ENCODE measurements at regions not wholly inside any gene's neighbourhood (a gene's known extent, or its start where the extent isn't known, plus 50 kb on each side); places are given as distances from the start of the nearest gene placed in this dataset.

GRCh38 chr16:8519179-8519578 is 71.1 kb downstream of the TMEM114 start:
- DNase-seq, result no peak

DNA sequence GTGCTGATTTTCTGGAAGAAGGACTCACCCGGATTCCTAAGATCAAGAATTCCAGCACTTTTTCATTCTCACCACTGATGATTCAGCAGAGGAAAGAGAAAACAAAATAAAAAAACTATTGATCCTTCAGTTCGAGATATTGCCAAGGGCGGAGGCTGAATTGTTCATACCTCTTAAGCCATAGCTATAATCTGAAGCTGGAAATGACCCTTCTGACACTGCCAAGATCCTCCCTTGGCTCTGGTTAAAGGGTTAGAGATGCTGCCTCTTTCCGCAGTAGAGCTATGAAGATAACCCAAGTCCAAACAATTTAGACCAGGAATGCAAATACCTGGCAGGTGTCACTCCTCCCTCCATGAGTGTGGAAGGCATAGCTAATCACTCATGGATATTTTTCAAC is 73.0 kb downstream of the TMEM114 start:
- no peak for DNase-seq

- no peak for DNase-seq
Measured at GRCh38 chr16:8516471-8516870, 73.8 kb downstream of the TMEM114 start.

DNA sequence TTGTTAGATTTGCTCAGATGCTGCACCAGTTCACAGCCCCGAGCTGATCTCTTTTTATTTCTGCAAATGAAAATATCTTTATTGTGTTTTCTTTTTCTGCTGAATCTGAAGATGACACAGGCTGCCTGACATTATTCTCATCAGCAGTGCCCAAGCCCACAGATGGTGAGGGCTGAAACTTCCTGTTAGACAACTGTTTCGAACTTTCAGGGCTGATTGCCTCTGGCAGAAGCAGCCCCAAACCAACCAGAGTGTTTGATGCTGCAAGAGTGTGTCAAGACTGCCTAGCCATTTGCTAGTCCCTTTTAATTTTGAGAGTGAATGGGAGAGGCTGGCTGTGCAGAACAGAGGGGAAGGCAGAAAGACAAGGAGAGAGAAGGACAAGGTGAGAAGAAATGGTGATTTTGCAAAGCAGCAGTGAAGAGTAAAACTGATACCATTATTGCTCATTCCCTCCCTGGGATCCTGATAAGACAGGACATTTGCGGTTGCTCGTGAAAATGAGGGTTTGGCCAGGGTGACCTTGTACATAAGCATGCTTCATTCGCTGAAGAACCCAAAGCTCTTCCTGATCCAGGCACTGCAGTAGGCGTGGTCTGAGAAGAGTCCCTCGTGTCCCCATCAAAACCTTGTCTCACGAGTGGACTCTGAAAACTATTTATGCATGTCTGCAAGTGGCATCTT is 77.2 kb downstream of the TMEM114 start:
- no peak for DNase-seq

DNA sequence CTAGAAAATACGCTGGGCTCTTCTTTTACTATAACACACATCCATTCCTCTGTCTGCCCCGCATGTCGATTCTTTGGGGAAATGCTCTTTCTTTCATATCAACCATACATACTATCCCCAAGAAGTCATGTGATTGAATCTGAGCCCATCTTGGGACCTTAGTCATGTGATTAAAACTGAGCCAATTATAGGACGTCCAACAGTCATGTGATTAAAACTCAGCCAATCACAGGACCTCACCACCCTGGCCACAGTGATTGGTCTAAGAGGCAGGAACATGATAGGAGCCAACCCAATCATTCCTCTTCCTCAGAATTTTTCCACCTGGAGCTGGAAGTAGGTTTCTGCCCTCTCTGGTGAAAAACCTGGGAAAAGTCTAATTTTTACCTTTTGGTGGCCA is 78.8 kb downstream of the TMEM114 start:
- no peak for DNase-seq

DNA sequence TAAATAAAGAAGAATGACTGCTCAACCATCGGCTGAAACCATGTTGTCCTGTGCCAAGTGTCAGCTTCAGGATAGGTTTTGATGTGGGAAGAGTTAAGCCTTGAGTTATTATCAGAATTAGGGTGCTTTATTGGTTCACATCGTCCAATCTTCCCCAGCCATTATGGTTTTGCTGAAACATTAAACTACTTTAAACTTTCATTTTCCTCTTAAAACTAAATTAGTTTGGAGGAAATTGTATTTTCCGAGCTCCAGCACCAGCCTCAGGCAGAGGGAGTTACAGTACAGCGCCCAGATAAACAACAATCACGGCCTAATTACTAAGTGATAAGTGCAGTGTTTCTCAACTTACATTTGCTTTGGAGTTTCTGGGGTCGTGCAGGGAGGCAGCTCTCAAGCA is 80.2 kb downstream of the TMEM114 start:
- no peak for DNase-seq

DNA sequence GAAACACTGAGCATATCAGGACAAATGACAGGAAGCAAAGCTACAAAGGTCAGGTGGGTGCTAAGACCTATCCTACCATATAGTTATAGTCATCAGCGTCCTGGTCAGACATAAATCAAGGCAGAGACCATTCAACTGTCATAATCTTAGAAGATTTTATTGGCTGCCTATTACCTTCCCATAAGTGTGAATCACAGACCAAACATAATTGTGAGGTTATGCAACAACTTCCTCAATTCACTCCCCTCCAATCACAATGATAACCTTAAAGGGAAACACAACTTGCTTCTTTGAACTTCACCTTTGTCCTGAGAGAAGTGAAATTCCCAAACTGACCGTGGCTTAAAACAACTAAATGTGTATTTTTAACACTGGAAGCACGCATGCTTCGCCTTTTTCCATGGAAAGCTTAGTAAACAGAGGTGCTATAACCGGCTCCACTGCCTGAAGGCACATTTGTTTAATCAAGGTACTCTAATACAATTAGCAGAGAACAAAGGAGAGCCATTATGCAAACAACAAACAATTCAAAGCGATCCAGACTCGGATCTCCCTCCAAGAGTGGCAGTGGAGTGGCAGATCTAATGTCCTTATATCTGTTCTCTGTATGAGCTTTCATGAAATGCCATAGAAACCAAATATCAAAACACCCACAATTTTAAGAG is 84.9 kb downstream of the TMEM114 start:
- DNase-seq, result no peak

GRCh38 chr16:8502446-8502845 is 87.9 kb downstream of the TMEM114 start:
- DNase-seq, result no peak

GRCh38 chr16:8500351-8500750 is 90.0 kb downstream of the TMEM114 start:
- no peak for DNase-seq

- no peak for DNase-seq
Measured at GRCh38 chr16:8496364-8496763, 93.9 kb downstream of the TMEM114 start.

- no peak for DNase-seq
Measured at GRCh38 chr16:8493972-8494371, 96.3 kb downstream of the TMEM114 start.

DNA sequence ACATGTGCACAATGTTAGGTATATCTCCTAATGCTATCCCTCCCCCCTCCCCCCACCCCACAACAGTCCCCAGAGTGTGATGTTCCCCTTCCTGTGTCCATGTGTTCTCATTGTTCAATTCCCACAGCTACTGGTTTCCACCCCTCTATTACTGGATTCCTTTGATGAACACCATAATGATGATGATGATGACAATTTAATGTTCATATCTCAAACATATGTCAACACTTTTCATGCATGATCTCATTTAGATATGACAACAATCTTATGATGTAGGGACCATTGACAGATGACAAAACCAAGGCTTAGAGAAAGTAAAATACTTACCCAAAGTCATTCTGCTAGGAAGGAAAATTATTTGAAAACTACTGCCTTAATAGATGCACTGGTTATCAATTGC is 97.6 kb downstream of the TMEM114 start:
- DNase-seq, result no peak

GRCh38 chr16:8489580-8489979 is 100.7 kb downstream of the TMEM114 start:
- no peak for DNase-seq

DNA sequence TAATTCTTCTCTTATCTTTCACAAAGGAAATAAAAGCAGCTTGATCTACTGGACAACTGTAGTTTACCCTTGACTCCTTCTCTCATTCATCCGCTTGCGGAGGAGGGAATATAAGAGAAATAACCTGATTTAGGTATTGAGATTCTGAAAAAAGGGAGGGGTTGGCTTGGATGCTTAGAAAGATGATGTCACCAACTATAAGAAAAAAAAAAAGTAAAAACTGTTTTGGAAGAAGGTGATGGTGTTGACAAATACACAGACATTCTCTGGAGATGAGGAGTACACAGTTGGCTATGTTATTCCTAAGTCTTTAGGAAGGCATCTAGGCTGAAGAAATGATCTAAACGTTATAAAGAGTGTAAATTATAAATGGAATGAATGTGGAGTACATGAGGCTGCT is 103.3 kb downstream of the TMEM114 start:
- no peak for DNase-seq

DNA sequence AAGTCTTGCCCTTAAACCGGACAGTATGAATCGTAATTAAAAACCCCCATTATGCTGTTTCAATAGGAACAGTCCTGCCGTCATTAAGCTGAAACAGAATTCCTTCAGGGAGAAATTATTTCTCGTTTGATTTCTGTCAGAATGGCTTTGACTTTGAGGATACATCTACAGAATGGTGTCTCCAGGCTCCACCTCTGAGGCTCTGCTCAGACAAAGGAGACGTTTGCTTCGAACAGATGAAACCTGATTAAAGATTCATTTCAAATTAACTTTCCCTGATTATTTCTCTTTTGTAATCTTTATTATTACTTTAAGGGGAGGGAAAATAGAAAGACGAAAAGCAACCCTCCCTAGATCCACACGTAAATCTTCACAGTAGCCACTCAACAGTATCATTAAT is 106.9 kb downstream of the TMEM114 start:
- DNase-seq, result no peak

DNA sequence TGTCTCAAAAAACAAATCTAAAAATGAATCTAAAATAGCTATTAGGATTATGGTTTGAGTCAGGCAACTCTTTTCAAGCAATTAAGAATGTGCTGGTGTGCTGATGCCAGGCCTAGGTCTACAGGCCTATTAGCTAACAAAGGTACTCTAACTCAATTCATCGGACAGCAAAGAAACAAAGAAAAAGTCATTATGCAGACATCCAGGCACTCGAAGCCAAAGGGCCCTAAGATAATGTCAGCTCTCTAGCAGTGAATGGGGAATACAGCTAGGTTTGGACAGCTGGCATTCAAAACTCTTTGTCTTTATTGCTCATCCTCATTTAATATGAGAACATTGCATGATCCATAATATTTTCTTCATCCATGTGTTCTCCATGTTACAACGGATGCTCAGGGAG is 108.5 kb downstream of the TMEM114 start:
- no peak for DNase-seq

GRCh38 chr16:8476824-8477223 is 113.5 kb downstream of the TMEM114 start:
- DNase-seq, result no peak

DNA sequence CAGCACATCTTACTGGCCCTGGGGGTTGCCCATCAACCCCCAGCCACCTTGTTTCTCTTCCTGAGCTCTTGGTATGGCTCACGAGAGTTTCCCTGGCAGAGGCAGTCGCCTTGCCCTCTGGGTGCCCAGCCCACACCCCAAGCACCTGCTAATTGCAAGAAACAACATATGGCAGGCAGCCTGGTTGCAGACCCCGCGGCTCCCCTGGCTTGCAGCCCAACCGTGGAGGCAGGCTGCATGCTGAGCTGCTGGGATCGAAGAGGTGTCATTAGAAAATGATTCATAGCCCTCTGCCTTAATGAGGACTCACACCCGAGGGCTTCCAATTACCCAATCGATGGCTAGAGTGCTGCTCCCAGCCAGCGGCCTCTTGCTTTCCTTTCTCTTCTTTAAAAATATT is 115.7 kb downstream of the TMEM114 start:
- no peak for DNase-seq

DNA sequence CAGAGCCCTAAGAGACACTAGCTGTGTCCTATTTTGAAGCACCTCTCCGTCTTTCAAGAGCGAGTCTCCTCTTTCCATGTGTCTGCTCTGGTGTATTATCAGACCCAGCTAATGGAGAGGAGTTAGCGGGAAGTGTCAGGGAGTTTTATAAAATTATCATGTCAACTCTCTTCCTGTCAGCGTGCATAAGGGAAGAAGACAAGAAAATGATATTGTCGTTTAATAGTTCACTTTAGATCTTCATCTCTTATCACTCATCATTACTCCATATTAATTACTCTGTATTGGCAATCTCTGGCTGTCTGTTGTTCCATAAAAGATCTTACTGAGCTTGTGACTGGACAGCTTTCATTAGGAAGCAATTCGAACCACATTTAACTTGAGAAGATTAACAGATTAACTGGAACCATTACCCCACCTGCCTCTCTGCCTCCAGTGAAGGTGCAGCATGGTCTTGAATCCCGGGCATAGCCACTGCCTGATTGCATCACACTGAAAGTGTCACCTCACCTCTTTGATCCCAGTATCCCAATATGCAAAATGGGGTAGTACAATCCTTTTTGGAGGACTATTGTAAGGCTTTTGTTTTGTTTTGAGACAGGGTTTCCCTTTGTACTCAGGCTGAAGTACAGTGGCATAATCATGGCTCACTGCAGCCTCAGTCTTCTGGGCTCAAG is 121.1 kb downstream of the TMEM114 start:
- no peak for DNase-seq

DNA sequence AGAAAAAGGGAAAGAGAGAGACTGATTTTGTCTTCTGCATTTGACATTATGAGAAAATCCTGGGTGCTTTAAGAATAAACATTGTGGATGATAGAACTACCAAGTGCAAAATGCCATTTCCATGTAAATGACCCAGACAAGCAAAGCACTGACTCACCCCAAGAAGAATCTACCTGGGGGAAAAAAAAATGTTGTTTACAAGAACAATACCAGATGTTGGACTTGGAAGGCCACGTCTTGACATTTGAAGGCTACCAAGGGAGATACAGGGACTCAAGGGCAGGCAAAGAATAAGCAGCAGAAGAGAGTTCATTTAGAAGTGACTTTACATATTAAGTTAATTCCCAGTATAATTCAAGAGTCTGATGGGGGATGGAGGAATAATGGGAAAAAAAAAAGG is 125.3 kb downstream of the TMEM114 start:
- DNase-seq, result no peak

- DNase-seq, result no peak
Measured at GRCh38 chr16:8459085-8459733, 131.1 kb downstream of the TMEM114 start.

GRCh38 chr16:8458481-8459046 is 131.7 kb downstream of the TMEM114 start:
- DNase-seq, result no peak

DNA sequence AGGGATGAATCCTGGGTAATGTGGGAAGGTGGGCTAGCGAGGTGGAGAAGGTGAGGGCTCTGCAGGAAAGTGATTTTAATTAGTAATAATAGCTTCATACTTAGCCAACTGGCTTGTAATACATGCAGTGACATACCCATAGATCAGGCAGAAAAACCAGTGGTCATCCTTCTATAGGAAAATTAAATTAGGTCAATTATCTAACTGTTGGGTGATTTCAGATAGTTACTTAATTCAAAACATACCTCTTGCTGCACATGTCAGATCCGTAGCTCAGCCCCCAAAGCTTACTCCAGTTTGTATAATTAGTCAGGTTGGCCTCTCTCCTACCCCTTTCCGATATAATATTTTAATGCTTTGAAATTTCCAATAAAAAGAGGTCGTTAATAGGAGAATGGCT is 137.0 kb downstream of the TMEM114 start:
- DNase-seq, result no peak

DNA sequence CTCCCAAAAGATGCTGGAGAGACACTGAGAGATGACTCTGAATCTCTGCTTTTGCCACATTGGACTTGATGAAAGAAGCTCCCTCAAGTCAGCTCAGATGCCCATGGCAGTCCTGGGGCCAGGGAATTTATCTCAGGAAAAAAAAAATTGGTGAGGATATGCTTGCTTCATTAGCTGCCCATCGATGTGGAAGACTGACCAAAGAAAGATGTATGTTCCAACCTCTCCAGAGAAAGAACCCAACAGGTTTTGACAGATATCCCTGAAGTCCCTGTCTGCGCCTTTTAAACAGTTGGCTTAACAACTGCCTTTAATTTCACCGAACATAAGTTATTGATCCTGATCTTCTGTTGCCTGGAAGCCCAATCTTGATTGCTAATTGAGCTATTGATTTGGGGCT is 137.4 kb downstream of the TMEM114 start:
- no peak for DNase-seq
